HG03097 (cell line): ENCODE measurements at regions not wholly inside any gene's neighbourhood (a gene's known extent, or its start where the extent isn't known, plus 50 kb on each side); places are given as distances from the start of the nearest gene placed in this dataset.
"Not testable (repeated sequence)": the region's sequence is repeated elsewhere in the genome, so short reads cannot be mapped to it uniquely, and the experiment has no call there.

Source experiments
- ATAC-seq: cut with Tn5 transposase; IDR thresholded peaks from one replicate; pipeline ENCODE4 v1.9.1; 2021; ENCODE audit not compliant: unreplicated experiment, low FRiP score

GRCh38 chr4:12414181-12414812 lies 985.6 kb upstream of the HS3ST1 start:
- ATAC-seq, result no peak

- ATAC-seq, result no peak
These were observed 982.4 kb upstream of the HS3ST1 start for GRCh38 chr4:12411072-12411471.

GRCh38 chr4:12409507-12410190 lies 981.0 kb upstream of the HS3ST1 start:
- ATAC-seq, result no peak

GRCh38 chr4:12408364-12408763 lies 979.7 kb upstream of the HS3ST1 start:
- ATAC-seq, result no peak

GRCh38 chr4:12403175-12403574 lies 974.5 kb upstream of the HS3ST1 start:
- no peak for ATAC-seq

GRCh38 chr4:12399781-12400180 lies 971.1 kb upstream of the HS3ST1 start:
- no peak for ATAC-seq

- ATAC-seq, result no peak
These were observed 965.1 kb upstream of the HS3ST1 start for GRCh38 chr4:12393631-12394262.

- ATAC-seq, result no peak
These were observed 960.9 kb upstream of the HS3ST1 start for GRCh38 chr4:12389604-12390003.

- ATAC-seq, result no peak
These were observed 953.9 kb upstream of the HS3ST1 start for GRCh38 chr4:12382567-12382966.

- ATAC-seq, result no peak
These were observed 950.5 kb upstream of the HS3ST1 start for GRCh38 chr4:12379191-12379590.

- ATAC-seq, result no peak
These were observed 947.1 kb upstream of the HS3ST1 start for GRCh38 chr4:12375805-12376204.

DNA sequence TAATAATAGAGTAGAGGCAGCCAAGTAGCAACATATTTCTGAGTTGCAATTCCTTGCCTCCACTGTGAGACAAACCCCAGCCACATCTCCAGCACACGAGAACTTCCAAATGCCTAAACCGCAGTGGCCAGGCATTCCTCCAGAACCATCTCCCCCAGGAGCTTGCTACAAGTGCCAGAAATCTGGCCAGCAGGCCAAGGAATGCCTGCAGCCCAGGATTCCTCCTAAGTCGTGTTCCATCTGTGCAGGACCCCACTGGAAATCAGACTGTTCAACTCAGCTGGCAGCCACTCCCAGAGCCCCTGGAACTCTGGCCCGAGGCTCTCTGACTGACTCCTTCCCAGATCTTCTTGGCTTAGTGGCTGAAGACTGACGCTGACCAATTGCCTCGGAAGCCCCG lies 937.2 kb upstream of the HS3ST1 start:
- ATAC-seq, result not testable (repeated sequence)

DNA sequence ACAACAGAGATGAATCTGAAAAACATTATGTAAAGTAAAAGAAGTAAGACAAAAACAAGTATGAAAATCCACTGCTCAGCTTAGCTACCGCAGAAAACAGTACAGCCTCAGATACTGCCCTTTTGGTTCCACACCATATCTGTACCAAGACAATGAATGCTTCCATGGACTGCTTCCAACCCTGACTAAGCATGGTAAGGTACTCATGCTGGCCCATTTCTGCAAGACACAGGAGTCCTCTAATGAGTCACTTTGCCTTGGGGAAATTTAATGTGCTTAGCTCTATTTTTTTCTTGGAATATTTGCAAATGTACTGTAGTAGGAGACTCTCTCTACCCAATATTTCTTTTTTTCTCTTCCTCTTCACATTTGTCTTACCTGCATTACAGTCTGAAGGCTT lies 931.7 kb upstream of the HS3ST1 start:
- ATAC-seq, result no peak

DNA sequence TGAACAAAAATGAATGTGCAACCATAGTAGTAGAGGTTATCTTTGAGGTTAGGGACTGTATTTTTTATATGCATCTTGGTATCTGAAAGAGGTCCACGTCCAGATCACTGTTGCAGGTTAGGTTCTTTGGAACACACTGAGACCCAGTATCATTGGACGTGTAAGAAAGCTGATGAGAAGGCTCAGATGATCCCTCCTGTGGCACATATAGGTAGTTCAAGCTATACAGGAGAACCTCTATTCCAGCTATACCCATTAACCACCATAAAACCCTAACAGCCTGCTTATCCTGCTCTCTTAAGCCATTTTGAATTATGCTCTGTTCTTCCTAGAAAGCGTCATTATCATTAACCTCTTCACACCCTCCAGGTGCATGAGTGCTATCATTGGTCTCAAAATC lies 930.7 kb upstream of the HS3ST1 start:
- ATAC-seq, result no peak

DNA sequence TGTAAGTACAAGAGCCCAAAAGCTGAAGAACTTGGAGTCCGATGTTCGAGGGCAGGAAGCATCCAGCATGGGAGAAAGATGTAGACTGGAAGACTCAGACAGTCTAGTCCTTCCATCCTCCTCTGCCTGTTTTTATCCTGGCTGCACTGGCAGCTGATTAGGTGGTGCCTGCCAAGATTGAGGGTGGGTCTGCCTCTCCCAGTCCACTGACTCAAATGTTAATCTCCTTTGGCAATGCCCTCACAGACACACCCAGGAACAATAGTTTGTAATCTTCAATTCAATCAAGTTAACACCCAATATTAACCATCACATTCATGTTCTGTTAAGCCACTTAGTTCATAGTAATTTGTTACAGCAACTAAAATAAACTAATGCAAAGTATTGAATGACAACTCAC lies 904.4 kb upstream of the HS3ST1 start:
- ATAC-seq, result not testable (repeated sequence)

- ATAC-seq, result no peak
These were observed 896.3 kb upstream of the HS3ST1 start for GRCh38 chr4:12324965-12325364.

DNA sequence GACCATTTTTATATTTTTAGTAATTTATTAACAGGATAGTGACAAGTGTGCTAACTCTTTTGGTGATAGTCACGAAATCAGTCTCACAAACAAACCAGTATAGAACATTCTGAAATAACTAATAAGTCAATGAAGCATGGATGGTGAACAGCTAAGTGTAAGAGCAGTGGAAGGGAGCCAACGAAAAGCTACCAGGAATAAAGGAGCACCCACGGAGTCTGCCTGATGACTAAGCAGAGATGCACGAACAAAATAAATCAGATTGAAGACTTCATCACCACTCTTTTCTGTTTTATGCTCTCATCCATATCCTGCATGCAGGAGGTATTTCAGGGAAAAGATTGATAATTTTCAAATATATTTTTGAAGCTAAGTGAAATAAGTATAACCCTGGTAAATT lies 891.1 kb upstream of the HS3ST1 start:
- ATAC-seq, result no peak

GRCh38 chr4:12304905-12305304 lies 876.2 kb upstream of the HS3ST1 start:
- no peak for ATAC-seq

DNA sequence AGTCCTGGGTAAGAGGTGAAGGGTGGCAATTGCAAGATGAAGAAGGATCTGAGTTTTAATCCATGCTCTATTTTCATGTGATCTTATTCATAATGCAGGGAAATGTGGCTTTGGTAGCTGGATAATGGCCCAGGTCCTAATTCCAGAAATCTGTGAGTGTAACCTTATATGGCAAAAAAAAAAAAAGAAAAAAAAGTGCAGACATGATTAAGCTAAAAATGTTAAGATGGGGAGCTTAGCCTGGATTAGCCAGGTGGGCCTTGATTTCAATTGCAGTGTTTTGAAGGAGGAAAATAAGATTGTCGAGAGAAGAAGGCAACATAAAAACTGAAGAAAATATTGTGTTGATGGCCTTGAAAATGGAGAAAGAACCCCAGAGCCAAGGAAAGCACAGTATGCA lies 867.7 kb upstream of the HS3ST1 start:
- ATAC-seq, result no peak

DNA sequence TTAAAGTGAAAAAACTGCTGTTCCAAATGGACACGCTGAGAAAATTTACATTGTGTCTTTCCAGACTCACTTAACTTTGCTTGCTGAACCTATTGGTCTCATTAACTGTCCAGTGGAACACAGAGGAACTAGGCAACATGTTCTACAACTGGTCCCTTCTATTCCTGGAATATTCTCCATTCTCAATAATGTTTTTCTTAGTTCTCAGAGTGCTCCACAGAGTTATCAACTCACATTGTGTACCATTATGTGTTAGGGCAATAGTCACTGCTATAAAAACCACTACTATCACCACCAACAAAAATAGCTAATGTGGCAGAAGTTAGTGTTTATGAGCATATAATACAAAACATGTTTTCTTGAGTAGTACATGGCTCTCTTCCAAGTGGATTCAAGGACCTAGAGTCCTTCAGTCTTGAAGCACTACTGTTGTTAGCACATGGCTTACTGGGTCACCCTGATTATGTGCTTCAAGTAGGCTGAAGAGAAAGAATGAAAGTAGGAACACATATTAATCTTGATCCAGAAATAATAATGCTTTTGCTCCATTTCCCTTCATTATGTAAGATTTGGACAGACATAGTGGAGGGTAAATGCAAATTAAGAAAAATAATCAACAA lies 865.3 kb upstream of the HS3ST1 start:
- no peak for ATAC-seq

DNA sequence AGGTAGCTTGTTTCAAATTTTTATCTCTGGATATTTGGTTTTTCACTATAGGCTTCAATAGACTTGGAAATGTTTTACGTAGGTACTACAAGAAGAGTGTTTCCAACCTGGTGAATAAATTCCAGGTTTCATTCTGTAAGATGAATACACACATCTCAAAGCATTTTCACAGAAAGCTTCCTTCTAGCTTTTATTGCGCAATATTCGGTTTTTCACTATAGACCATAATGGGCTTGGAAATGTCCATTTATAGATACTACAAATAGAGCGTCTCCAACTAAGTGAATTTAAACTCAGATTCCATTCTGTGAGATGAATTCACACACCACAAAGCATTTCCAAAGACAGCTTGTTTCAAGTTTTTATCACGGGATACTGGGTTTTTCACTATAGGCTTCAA lies 857.7 kb upstream of the HS3ST1 start:
- no peak for ATAC-seq

- ATAC-seq, result no peak
These were observed 841.9 kb upstream of the HS3ST1 start for GRCh38 chr4:12270546-12270945.
